ENCODE measurements at regions not wholly inside any gene's neighbourhood (a gene's known extent, or its start where the extent isn't known, plus 50 kb on each side); places are given as distances from the start of the nearest gene placed in this dataset.

GRCh38 chr3:16658004-16658924, 53.0 kb upstream of the DAZL start:
- no peaks in the 10 kb centered on the region for H3K4me1 ChIP-seq (ENCODE audit: control insufficient read depth, insufficient read depth, low read length, poor library complexity, severe bottlenecking)
- Mint-ChIP-seq H3K4me1 (no peaks in the 10 kb centered on the region), H3K4me3 (no peak overlapping the region), H3K27ac (no peak overlapping the region), H3K36me3 (no peaks in the 10 kb centered on the region), H3K27me3 (peaks cover 34% of the 10 kb centered on the region), H3K9me3 (peaks cover 0 to 9% (median 4%) of the 10 kb centered on the region in 7 donors)
- no peak overlapping the region for H3K27ac ChIP-seq (ENCODE audit: insufficient read depth, low read length, poor library complexity, severe bottlenecking)
- H3K36me3 ChIP-seq (ENCODE audit: control insufficient read depth, insufficient read depth, low read length) = no peaks in the 10 kb centered on the region
- H3K9me3 ChIP-seq (ENCODE audit: control insufficient read depth in 2 of 2, low read length in 2 of 2) = no peaks in the 10 kb centered on the region
- peaks cover 14% of the 10 kb centered on the region for H3K27me3 ChIP-seq (ENCODE audit: control insufficient read depth, insufficient read depth, low read length)
- no peak overlapping the region for H3K4me3 ChIP-seq (ENCODE audit: low read depth, low read length)
- no peak for ATAC-seq (ENCODE audit: low read depth in 2 of 2)
- no peak for DNase-seq

- Histone ChIP-seq H3K27ac (ENCODE audit: insufficient read depth, low read length, poor library complexity, severe bottlenecking) (no peak overlapping the region), H3K4me1 (ENCODE audit: control insufficient read depth, insufficient read depth, low read length, poor library complexity, severe bottlenecking) (no peaks in the 10 kb centered on the region), H3K27me3 (ENCODE audit: control insufficient read depth, insufficient read depth, low read length) (peaks cover 13% of the 10 kb centered on the region), H3K9me3 (ENCODE audit: control insufficient read depth in 2 of 2, low read length in 2 of 2) (no peaks in the 10 kb centered on the region), H3K36me3 (ENCODE audit: control insufficient read depth, insufficient read depth, low read length) (no peaks in the 10 kb centered on the region), H3K4me3 (ENCODE audit: low read depth, low read length) (no peak overlapping the region)
- no peak overlapping the region for H3K4me3 Mint-ChIP-seq
- H3K4me1 Mint-ChIP-seq = no peaks in the 10 kb centered on the region
- H3K36me3 Mint-ChIP-seq = no peaks in the 10 kb centered on the region
- no peak for DNase-seq
- peaks cover 0 to 9% (median 4%) of the 10 kb centered on the region in 7 donors for H3K9me3 Mint-ChIP-seq
- ATAC-seq (ENCODE audit: low read depth in 2 of 2) = no peak
- H3K27ac Mint-ChIP-seq = no peak overlapping the region
- H3K27me3 Mint-ChIP-seq = peaks cover 41% of the 10 kb centered on the region
These were observed 53.9 kb upstream of the DAZL start for GRCh38 chr3:16658925-16659793.

- Histone ChIP-seq H3K27ac (ENCODE audit: insufficient read depth, low read length, poor library complexity, severe bottlenecking) (no peak overlapping the region), H3K4me1 (ENCODE audit: control insufficient read depth, insufficient read depth, low read length, poor library complexity, severe bottlenecking) (no peaks in the 10 kb centered on the region), H3K27me3 (ENCODE audit: control insufficient read depth, insufficient read depth, low read length) (peaks cover 9% of the 10 kb centered on the region), H3K4me3 (ENCODE audit: low read depth, low read length) (no peak overlapping the region), H3K36me3 (ENCODE audit: control insufficient read depth, insufficient read depth, low read length) (no peaks in the 10 kb centered on the region), H3K9me3 (ENCODE audit: control insufficient read depth in 2 of 2, low read length in 2 of 2) (no peaks in the 10 kb centered on the region)
- Mint-ChIP-seq H3K4me3 (no peak overlapping the region), H3K9me3 (peaks cover 0 to 9% (median 2%) of the 10 kb centered on the region in 7 donors), H3K27me3 (peaks cover 42% of the 10 kb centered on the region), H3K4me1 (no peaks in the 10 kb centered on the region), H3K27ac (no peak overlapping the region), H3K36me3 (no peaks in the 10 kb centered on the region)
- DNase-seq (no peak), ATAC-seq (ENCODE audit: low read depth in 2 of 2) (no peak)
These were observed 58.9 kb upstream of the DAZL start for GRCh38 chr3:16663854-16664712.

DNA sequence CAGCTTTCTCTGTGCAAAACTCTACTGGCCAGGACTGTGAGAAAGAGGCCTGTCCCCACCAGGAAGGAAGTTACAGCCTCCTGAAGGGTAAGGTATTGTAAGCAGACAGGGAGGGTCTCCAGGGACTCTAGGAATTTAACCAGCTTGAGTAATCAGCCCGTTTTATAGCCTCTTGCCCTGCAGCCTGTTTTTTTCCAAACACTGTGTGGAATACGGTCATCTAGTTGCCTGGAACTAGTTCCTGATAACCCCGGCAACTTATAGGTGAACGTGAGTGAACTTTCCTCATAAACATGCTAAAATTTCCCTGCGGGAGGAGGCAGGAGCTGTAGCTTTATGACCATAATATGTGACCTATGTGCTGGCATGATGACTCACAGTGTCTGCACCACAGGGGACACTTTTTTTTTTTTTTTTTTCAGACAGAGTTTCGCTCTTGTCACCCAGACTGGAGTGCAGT, 60.1 kb upstream of the DAZL start:
- ATAC-seq (ENCODE audit: low read depth in 2 of 2) = no peak

DNA sequence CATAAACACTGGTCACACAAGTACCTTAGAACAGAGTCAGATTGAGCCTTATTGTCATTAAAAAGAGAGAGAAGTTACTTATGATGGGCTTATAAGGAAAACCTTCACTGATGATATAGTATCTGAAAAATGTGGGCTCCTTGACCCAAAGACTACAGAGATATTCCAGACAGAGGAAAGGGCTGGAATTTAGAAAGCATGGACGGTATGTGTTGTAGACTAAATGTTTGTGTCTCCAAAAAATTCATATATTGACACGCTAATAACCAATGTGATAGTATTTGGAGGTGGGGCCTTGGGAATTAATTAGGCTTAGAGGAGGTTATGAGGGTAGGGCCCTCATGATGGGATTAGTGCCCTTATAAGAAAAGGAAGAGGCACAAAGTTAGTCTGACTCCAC, 61.0 kb upstream of the DAZL start:
- Histone ChIP-seq H3K9me3 (ENCODE audit: control insufficient read depth in 2 of 2, low read length in 2 of 2) (no peaks in the 10 kb centered on the region), H3K36me3 (ENCODE audit: control insufficient read depth, insufficient read depth, low read length) (no peaks in the 10 kb centered on the region), H3K27me3 (ENCODE audit: control insufficient read depth, insufficient read depth, low read length) (no peaks in the 10 kb centered on the region), H3K27ac (ENCODE audit: insufficient read depth, low read length, poor library complexity, severe bottlenecking) (no peak overlapping the region), H3K4me1 (ENCODE audit: control insufficient read depth, insufficient read depth, low read length, poor library complexity, severe bottlenecking) (no peaks in the 10 kb centered on the region), H3K4me3 (ENCODE audit: low read depth, low read length) (no peak overlapping the region)
- Mint-ChIP-seq H3K27ac (no peak overlapping the region), H3K4me1 (no peaks in the 10 kb centered on the region), H3K4me3 (no peak overlapping the region), H3K27me3 (peaks cover 37% of the 10 kb centered on the region), H3K36me3 (no peaks in the 10 kb centered on the region), H3K9me3 (peaks cover 0 to 4% (median 0%) of the 10 kb centered on the region in 7 donors)
- ATAC-seq (ENCODE audit: low read depth in 2 of 2) (no peak), DNase-seq (no peak)

More for the DNA sequence above, 60.1 kb upstream of the DAZL start:
- Mint-ChIP-seq H3K27ac (no peak overlapping the region), H3K4me3 (no peak overlapping the region), H3K9me3 (peaks cover 0 to 9% (median 2%) of the 10 kb centered on the region in 7 donors), H3K4me1 (no peaks in the 10 kb centered on the region), H3K36me3 (no peaks in the 10 kb centered on the region), H3K27me3 (peaks cover 46% of the 10 kb centered on the region)
- no peaks in the 10 kb centered on the region for H3K36me3 ChIP-seq (ENCODE audit: control insufficient read depth, insufficient read depth, low read length)
- H3K4me3 ChIP-seq (ENCODE audit: low read depth, low read length) = no peak overlapping the region
- H3K27me3 ChIP-seq (ENCODE audit: control insufficient read depth, insufficient read depth, low read length) = peaks cover 4% of the 10 kb centered on the region
- no peaks in the 10 kb centered on the region for H3K9me3 ChIP-seq (ENCODE audit: control insufficient read depth in 2 of 2, low read length in 2 of 2)
- no peak overlapping the region for H3K27ac ChIP-seq (ENCODE audit: insufficient read depth, low read length, poor library complexity, severe bottlenecking)
- DNase-seq = no peak
- no peaks in the 10 kb centered on the region for H3K4me1 ChIP-seq (ENCODE audit: control insufficient read depth, insufficient read depth, low read length, poor library complexity, severe bottlenecking)

- Histone ChIP-seq H3K36me3 (ENCODE audit: control insufficient read depth, insufficient read depth, low read length) (no peaks in the 10 kb centered on the region), H3K4me3 (ENCODE audit: low read depth, low read length) (no peak overlapping the region)
These were observed 62.4 kb upstream of the DAZL start for GRCh38 chr3:16667633-16668032.

More at GRCh38 chr3:16667633-16668032, 62.4 kb upstream of the DAZL start:
- Mint-ChIP-seq H3K9me3 (peaks cover 0 to 1% (median 0%) of the 10 kb centered on the region in 7 donors), H3K27ac (no peak overlapping the region), H3K4me3 (no peak overlapping the region), H3K27me3 (peaks cover 28% of the 10 kb centered on the region), H3K4me1 (no peaks in the 10 kb centered on the region), H3K36me3 (no peaks in the 10 kb centered on the region)
- Histone ChIP-seq H3K27ac (ENCODE audit: insufficient read depth, low read length, poor library complexity, severe bottlenecking) (no peak overlapping the region), H3K9me3 (ENCODE audit: control insufficient read depth in 2 of 2, low read length in 2 of 2) (no peaks in the 10 kb centered on the region), H3K27me3 (ENCODE audit: control insufficient read depth, insufficient read depth, low read length) (no peaks in the 10 kb centered on the region), H3K4me1 (ENCODE audit: control insufficient read depth, insufficient read depth, low read length, poor library complexity, severe bottlenecking) (no peaks in the 10 kb centered on the region)
- ATAC-seq (ENCODE audit: low read depth in 2 of 2) = no peak
- DNase-seq = no peak
